ENCODE measurements at regions not wholly inside any gene's neighbourhood (a gene's known extent, or its start where the extent isn't known, plus 50 kb on each side); places are given as distances from the start of the nearest gene placed in this dataset.

- Histone ChIP-seq H3K36me3 (ENCODE audit: insufficient read depth, low read length) (no peaks in the 10 kb centered on the region), H3K9me3 (ENCODE audit: low read length) (no peaks in the 10 kb centered on the region), H4K20me1 (ENCODE audit: insufficient read depth, low read depth, low read length) (no peaks in the 10 kb centered on the region), H3K9ac (ENCODE audit: low read length) (no peak overlapping the region), H3K27me3 (ENCODE audit: low read length) (no peaks in the 10 kb centered on the region; the same call in 1 of the 2 replicates), H3K9me2 (replicated peaks; ENCODE audit: insufficient read depth, low read length) (no peaks in the 10 kb centered on the region), H3K79me2 (ENCODE audit: low read length) (no peaks in the 10 kb centered on the region), H3K4me3 (ENCODE audit: low read length) (no peak overlapping the region), H3K27ac (ENCODE audit: low read length) (no peak overlapping the region), H3K4me1 (ENCODE audit: low read length) (no peaks in the 10 kb centered on the region), H3K4me2 (ENCODE audit: low read depth, low read length, poor library complexity, severe bottlenecking) (no peak overlapping the region), H2AFZ (ENCODE audit: low read length) (no peak overlapping the region)
- peak; percentile 11 for DNase-seq
These were observed 392.5 kb downstream of the MAN2A1 start for GRCh38 chr5:110082194-110082593.

- H4K20me1 ChIP-seq (ENCODE audit: insufficient read depth, low read depth, low read length): no peaks in the 10 kb centered on the region
- no peaks in the 10 kb centered on the region for H3K9me3 ChIP-seq (ENCODE audit: low read length)
- no peaks in the 10 kb centered on the region for H3K9me2 ChIP-seq (replicated peaks; ENCODE audit: insufficient read depth, low read length)
- no peaks in the 10 kb centered on the region for H3K36me3 ChIP-seq (ENCODE audit: insufficient read depth, low read length)
- no peak overlapping the region for H2AFZ ChIP-seq (ENCODE audit: low read length)
- no peaks in the 10 kb centered on the region for H3K4me1 ChIP-seq (ENCODE audit: low read length)
- H3K79me2 ChIP-seq (ENCODE audit: low read length): no peaks in the 10 kb centered on the region
- no peak overlapping the region for H3K4me2 ChIP-seq (ENCODE audit: low read depth, low read length, poor library complexity, severe bottlenecking)
- H3K27me3 ChIP-seq (ENCODE audit: low read length): no peaks in the 10 kb centered on the region; the same call in 1 of the 2 replicates
- no peak overlapping the region for H3K27ac ChIP-seq (ENCODE audit: low read length)
- no peak for DNase-seq
- H3K9ac ChIP-seq (ENCODE audit: low read length): no peak overlapping the region
- no peak overlapping the region for H3K4me3 ChIP-seq (ENCODE audit: low read length)
These were observed 393.1 kb downstream of the MAN2A1 start for GRCh38 chr5:110082863-110083262.

GRCh38 chr5:110085826-110086225 lies 396.1 kb downstream of the MAN2A1 start:
- no peaks in the 10 kb centered on the region for H3K79me2 ChIP-seq (ENCODE audit: low read length)
- H2AFZ ChIP-seq (ENCODE audit: low read length): no peak overlapping the region
- no peak overlapping the region for H3K9ac ChIP-seq (ENCODE audit: low read length)
- H4K20me1 ChIP-seq (ENCODE audit: insufficient read depth, low read depth, low read length): no peaks in the 10 kb centered on the region
- no peak overlapping the region for H3K4me3 ChIP-seq (ENCODE audit: low read length)
- H3K9me2 ChIP-seq (replicated peaks; ENCODE audit: insufficient read depth, low read length): no peaks in the 10 kb centered on the region
- H3K4me2 ChIP-seq (ENCODE audit: low read depth, low read length, poor library complexity, severe bottlenecking): no peak overlapping the region
- no peak overlapping the region for H3K27ac ChIP-seq (ENCODE audit: low read length)
- H3K27me3 ChIP-seq (ENCODE audit: low read length): no peaks in the 10 kb centered on the region
- no peaks in the 10 kb centered on the region for H3K4me1 ChIP-seq (ENCODE audit: low read length)
- H3K9me3 ChIP-seq (ENCODE audit: low read length): no peaks in the 10 kb centered on the region
- DNase-seq: no peak
- no peaks in the 10 kb centered on the region for H3K36me3 ChIP-seq (ENCODE audit: insufficient read depth, low read length)

GRCh38 chr5:110086658-110087388 lies 397.1 kb downstream of the MAN2A1 start:
- no peak overlapping the region for H2AFZ ChIP-seq (ENCODE audit: low read length)
- H3K27ac ChIP-seq (ENCODE audit: low read length): no peak overlapping the region
- no peaks in the 10 kb centered on the region for H3K9me3 ChIP-seq (ENCODE audit: low read length)
- H3K9ac ChIP-seq (ENCODE audit: low read length): no peak overlapping the region
- H3K4me1 ChIP-seq (ENCODE audit: low read length): no peaks in the 10 kb centered on the region
- no peak overlapping the region for H3K4me2 ChIP-seq (ENCODE audit: low read depth, low read length, poor library complexity, severe bottlenecking)
- no peaks in the 10 kb centered on the region for H3K79me2 ChIP-seq (ENCODE audit: low read length)
- H4K20me1 ChIP-seq (ENCODE audit: insufficient read depth, low read depth, low read length): no peaks in the 10 kb centered on the region
- peak; percentile 23 for DNase-seq
- no peaks in the 10 kb centered on the region for H3K27me3 ChIP-seq (ENCODE audit: low read length)
- H3K9me2 ChIP-seq (replicated peaks; ENCODE audit: insufficient read depth, low read length): no peaks in the 10 kb centered on the region
- H3K4me3 ChIP-seq (ENCODE audit: low read length): no peak overlapping the region
- no peaks in the 10 kb centered on the region for H3K36me3 ChIP-seq (ENCODE audit: insufficient read depth, low read length)

GRCh38 chr5:110087829-110088228 lies 398.1 kb downstream of the MAN2A1 start:
- Histone ChIP-seq H3K9ac (ENCODE audit: low read length) (no peak overlapping the region), H3K4me3 (ENCODE audit: low read length) (no peak overlapping the region), H3K4me2 (ENCODE audit: low read depth, low read length, poor library complexity, severe bottlenecking) (no peak overlapping the region), H3K36me3 (ENCODE audit: insufficient read depth, low read length) (no peaks in the 10 kb centered on the region), H2AFZ (ENCODE audit: low read length) (no peak overlapping the region), H4K20me1 (ENCODE audit: insufficient read depth, low read depth, low read length) (no peaks in the 10 kb centered on the region), H3K27me3 (ENCODE audit: low read length) (no peaks in the 10 kb centered on the region), H3K27ac (ENCODE audit: low read length) (no peak overlapping the region), H3K9me3 (ENCODE audit: low read length) (no peaks in the 10 kb centered on the region), H3K79me2 (ENCODE audit: low read length) (no peaks in the 10 kb centered on the region), H3K4me1 (ENCODE audit: low read length) (no peaks in the 10 kb centered on the region), H3K9me2 (replicated peaks; ENCODE audit: insufficient read depth, low read length) (no peaks in the 10 kb centered on the region)
- no peak for DNase-seq

GRCh38 chr5:110088676-110089436 lies 399.1 kb downstream of the MAN2A1 start:
- Histone ChIP-seq H3K79me2 (ENCODE audit: low read length) (no peaks in the 10 kb centered on the region), H3K27me3 (ENCODE audit: low read length) (no peaks in the 10 kb centered on the region), H3K36me3 (ENCODE audit: insufficient read depth, low read length) (no peaks in the 10 kb centered on the region), H4K20me1 (ENCODE audit: insufficient read depth, low read depth, low read length) (no peaks in the 10 kb centered on the region), H3K4me3 (ENCODE audit: low read length) (no peak overlapping the region), H2AFZ (ENCODE audit: low read length) (no peak overlapping the region), H3K9me3 (ENCODE audit: low read length) (no peaks in the 10 kb centered on the region), H3K9ac (ENCODE audit: low read length) (no peak overlapping the region), H3K9me2 (replicated peaks; ENCODE audit: insufficient read depth, low read length) (no peaks in the 10 kb centered on the region), H3K4me1 (ENCODE audit: low read length) (no peaks in the 10 kb centered on the region), H3K27ac (ENCODE audit: low read length) (no peak overlapping the region), H3K4me2 (ENCODE audit: low read depth, low read length, poor library complexity, severe bottlenecking) (no peak overlapping the region)
- no peak for DNase-seq

- H3K9ac ChIP-seq (ENCODE audit: low read length): no peak overlapping the region
- no peak overlapping the region for H3K4me2 ChIP-seq (ENCODE audit: low read depth, low read length, poor library complexity, severe bottlenecking)
- no peaks in the 10 kb centered on the region for H3K9me2 ChIP-seq (replicated peaks; ENCODE audit: insufficient read depth, low read length)
- no peaks in the 10 kb centered on the region for H4K20me1 ChIP-seq (ENCODE audit: insufficient read depth, low read depth, low read length)
- H3K27me3 ChIP-seq (ENCODE audit: low read length): no peaks in the 10 kb centered on the region
- H3K27ac ChIP-seq (ENCODE audit: low read length): no peak overlapping the region
- no peaks in the 10 kb centered on the region for H3K79me2 ChIP-seq (ENCODE audit: low read length)
- H3K9me3 ChIP-seq (ENCODE audit: low read length): no peaks in the 10 kb centered on the region
- DNase-seq: no peak
- no peak overlapping the region for H3K4me3 ChIP-seq (ENCODE audit: low read length)
- no peaks in the 10 kb centered on the region for H3K36me3 ChIP-seq (ENCODE audit: insufficient read depth, low read length)
- no peak overlapping the region for H2AFZ ChIP-seq (ENCODE audit: low read length)
- no peaks in the 10 kb centered on the region for H3K4me1 ChIP-seq (ENCODE audit: low read length)
These were observed 403.4 kb downstream of the MAN2A1 start for GRCh38 chr5:110092955-110093785.

GRCh38 chr5:110094109-110094508 lies 404.4 kb downstream of the MAN2A1 start:
- H3K27ac ChIP-seq (ENCODE audit: low read length): no peak overlapping the region
- no peaks in the 10 kb centered on the region for H3K36me3 ChIP-seq (ENCODE audit: insufficient read depth, low read length)
- H4K20me1 ChIP-seq (ENCODE audit: insufficient read depth, low read depth, low read length): no peaks in the 10 kb centered on the region
- DNase-seq: no peak
- H3K27me3 ChIP-seq (ENCODE audit: low read length): no peaks in the 10 kb centered on the region
- no peak overlapping the region for H3K9ac ChIP-seq (ENCODE audit: low read length)
- no peak overlapping the region for H3K4me3 ChIP-seq (ENCODE audit: low read length)
- H3K9me3 ChIP-seq (ENCODE audit: low read length): no peaks in the 10 kb centered on the region
- H3K79me2 ChIP-seq (ENCODE audit: low read length): no peaks in the 10 kb centered on the region
- no peaks in the 10 kb centered on the region for H3K4me1 ChIP-seq (ENCODE audit: low read length)
- no peak overlapping the region for H2AFZ ChIP-seq (ENCODE audit: low read length)
- no peak overlapping the region for H3K4me2 ChIP-seq (ENCODE audit: low read depth, low read length, poor library complexity, severe bottlenecking)
- H3K9me2 ChIP-seq (replicated peaks; ENCODE audit: insufficient read depth, low read length): no peaks in the 10 kb centered on the region

Data from Karpas-422 (cell line).